GM21717 (cell line): ENCODE measurements at regions not wholly inside any gene's neighbourhood (a gene's known extent, or its start where the extent isn't known, plus 50 kb on each side); places are given as distances from the start of the nearest gene placed in this dataset.
A peak's percentile ranks its signal among the peaks of the same experiment; 100 is the strongest.
"Not testable (repeated sequence)": the region's sequence is repeated elsewhere in the genome, so short reads cannot be mapped to it uniquely, and the experiment has no call there.

ENCODE experiments used
- ATAC-seq: cut with Tn5 transposase; IDR thresholded peaks from one replicate; pipeline ENCODE4 v1.9.1; 2021; ENCODE audit warnings: mild to moderate bottlenecking, moderate library complexity; ENCODE audit not compliant: unreplicated experiment

GRCh38 chr3:194032828-194033435 is 103.0 kb upstream of the HES1 start:
- no peak for ATAC-seq

- ATAC-seq: no peak
These were observed 101.3 kb upstream of the HES1 start for GRCh38 chr3:194034346-194035336.

- ATAC-seq: no peak
These were observed 100.4 kb upstream of the HES1 start for GRCh38 chr3:194035406-194036138.

- ATAC-seq: no peak
These were observed 99.1 kb upstream of the HES1 start for GRCh38 chr3:194036842-194037241.

- ATAC-seq: not testable (repeated sequence)
These were observed 97.6 kb upstream of the HES1 start for GRCh38 chr3:194038346-194038745.

GRCh38 chr3:194038960-194039359 is 97.0 kb upstream of the HES1 start:
- ATAC-seq: no peak

- ATAC-seq: no peak
These were observed 95.3 kb upstream of the HES1 start for GRCh38 chr3:194040516-194041273.

- ATAC-seq: no peak
These were observed 93.0 kb upstream of the HES1 start for GRCh38 chr3:194042927-194043326.

GRCh38 chr3:194043516-194043915 is 92.4 kb upstream of the HES1 start:
- no peak for ATAC-seq

GRCh38 chr3:194045289-194045688 is 90.7 kb upstream of the HES1 start:
- peak; percentile 77 for ATAC-seq

GRCh38 chr3:194045919-194046318 is 90.0 kb upstream of the HES1 start:
- ATAC-seq: no peak

GRCh38 chr3:194046531-194046930 is 89.4 kb upstream of the HES1 start:
- ATAC-seq: no peak

- no peak for ATAC-seq
These were observed 88.8 kb upstream of the HES1 start for GRCh38 chr3:194046995-194047645.

- no peak for ATAC-seq
These were observed 86.6 kb upstream of the HES1 start for GRCh38 chr3:194049394-194049793.

- no peak for ATAC-seq
These were observed 85.1 kb upstream of the HES1 start for GRCh38 chr3:194050782-194051320.

- ATAC-seq: no peak
These were observed 84.4 kb upstream of the HES1 start for GRCh38 chr3:194051366-194052149.

GRCh38 chr3:194053136-194053535 is 82.8 kb upstream of the HES1 start:
- ATAC-seq: no peak

GRCh38 chr3:194054016-194054415 is 81.9 kb upstream of the HES1 start:
- no peak for ATAC-seq

- no peak for ATAC-seq
These were observed 81.4 kb upstream of the HES1 start for GRCh38 chr3:194054540-194054939.
